SK-N-SH (cell line): ENCODE measurements at regions not wholly inside any gene's neighbourhood (a gene's known extent, or its start where the extent isn't known, plus 50 kb on each side); places are given as distances from the start of the nearest gene placed in this dataset.

Experiments
- CTCF ChIA-PET: fragments of 300-600, 350-600 bp; formaldehyde crosslinking; extraction: SDS; loops from one replicate; lab custom pipeline; 2021; lab: Yijun Ruan, JAX
- POLR2A ChIA-PET: fragments of 350-600 bp; sonication (Branson Sonifier 250); formaldehyde crosslinking; extraction: SDS; loops from one replicate; lab custom pipeline; 2020; ENCODE audit warnings: antibody characterized with exemption, inconsistent platforms; lab: Yijun Ruan, JAX
- DNase-seq: peaks from one replicate; pipeline ENCODE4 v3.0.0; 2012
- H2AFZ ChIP-seq: fragments of 200-600 bp; sonication (generic); 2 replicates; pipeline ENCODE4 v1.8.1; 2016; ENCODE audit warnings: antibody characterized with exemption, mild to moderate bottlenecking, low read depth
- H3F3A ChIP-seq: fragments of 200-600 bp; sonication (generic); replicated peaks from 2 replicates; pipeline ENCODE3; 2016; ENCODE audit warnings: antibody characterized with exemption, mild to moderate bottlenecking; ENCODE audit not compliant: insufficient read depth
- H3K27ac ChIP-seq, 2 experiments: fragments of 200-500 bp in 1 of 2; fragments of 200-600 bp in 1 of 2; sonication (Bioruptor generic) in 1 of 2; sonication (generic), shearing (Covaris generic) in 1 of 2; 2 replicates each; pipeline versions ENCODE4 v1.5.1 to v1.6.1; 2014 to 2016; ENCODE audit warnings: low read depth in 2 of 2, inconsistent platforms in 1 of 2, low read length in 1 of 2, mild to moderate bottlenecking in 1 of 2, mixed read lengths in 1 of 2
- H3K27me3 ChIP-seq: fragments of 200-600 bp; sonication (generic), shearing (Covaris generic); 2 replicates; pipeline ENCODE4 v1.6.1; 2016; ENCODE audit warnings: mixed run types; ENCODE audit not compliant: insufficient read depth
- H3K36me3 ChIP-seq, 2 experiments: fragments of 200-500 bp in 1 of 2; fragments of 200-600 bp in 1 of 2; sonication (Bioruptor generic) in 1 of 2; sonication (generic) in 1 of 2; replicated peaks in 1 of 2; 2 replicates each; pipeline versions ENCODE3 to v1.5.1; 2014 to 2016; ENCODE audit warnings: low read length in 1 of 2, mild to moderate bottlenecking in 1 of 2; ENCODE audit not compliant: insufficient read depth in 2 of 2, control insufficient read depth in 1 of 2
- H3K4me1 ChIP-seq, 2 experiments: fragments of 200-500 bp in 1 of 2; fragments of 200-600 bp in 1 of 2; sonication (Bioruptor generic) in 1 of 2; sonication (generic), shearing (Covaris generic) in 1 of 2; 2 replicates each; pipeline versions ENCODE4 v1.5.1 to v1.6.1; 2014 to 2016; ENCODE audit warnings: low read depth in 1 of 2, low read length in 1 of 2, mixed run types in 1 of 2; ENCODE audit not compliant: insufficient read depth in 2 of 2, control insufficient read depth in 1 of 2
- H3K4me2 ChIP-seq: fragments of 200-600 bp; sonication (generic), shearing (Covaris generic); 2 replicates; pipeline ENCODE4 v1.6.1; 2017; ENCODE audit warnings: mixed run types
- H3K4me3 ChIP-seq, 2 experiments: fragments of 200-500 bp in 1 of 2; fragments of 200-600 bp in 1 of 2; sonication (Bioruptor generic) in 1 of 2; sonication (generic), shearing (Covaris generic) in 1 of 2; 2 replicates each; pipeline versions ENCODE4 v1.5.1 to v1.8.1; 2014 to 2016; ENCODE audit warnings: low read depth in 2 of 2, inconsistent platforms in 1 of 2, low read length in 1 of 2, mild to moderate bottlenecking in 1 of 2, mixed read lengths in 1 of 2, moderate library complexity in 1 of 2
- H3K79me2 ChIP-seq: fragments of 200-600 bp; sonication (generic); 2 replicates; pipeline ENCODE4 v1.8.1; 2017; ENCODE audit warnings: mild to moderate bottlenecking; ENCODE audit not compliant: insufficient read depth
- H3K9ac ChIP-seq: fragments of 200-600 bp; sonication (generic); 2 replicates; pipeline ENCODE4 v1.6.1; 2017; ENCODE audit warnings: mixed run types
- H3K9me2 ChIP-seq: fragments of 200-600 bp; sonication (generic); 2 replicates; pipeline ENCODE4 v1.6.1; 2017; ENCODE audit warnings: mixed run types
- H3K9me3 ChIP-seq: fragments of 200-600 bp; sonication (generic); 2 replicates; pipeline ENCODE4 v1.6.1; 2017; ENCODE audit warnings: mixed run types, mild to moderate bottlenecking, moderate library complexity
- H4K20me1 ChIP-seq: fragments of 200-600 bp; sonication (generic); 2 replicates; pipeline ENCODE4 v1.6.1; 2017; ENCODE audit warnings: mild to moderate bottlenecking, mixed run types; ENCODE audit not compliant: insufficient read depth
- CHD2 ChIP-seq: fragments of 150-350 bp; IDR thresholded peaks from 2 replicates; pipeline ENCODE4 v1.6.1; 2018; ENCODE audit warnings: low read length; ENCODE audit not compliant: partially characterized antibody
- EP300 ChIP-seq, 2 experiments: IDR thresholded peaks; 2 replicates each; pipeline versions ENCODE4 v1.4.0 to v1.6.1; 2012; ENCODE audit warnings: borderline replicate concordance in 1 of 2, low read depth in 1 of 2, low read length in 1 of 2
- FOSL2 ChIP-seq: IDR thresholded peaks from 2 replicates; pipeline ENCODE4 v1.4.0; 2012; ENCODE audit warnings: low read depth, mild to moderate bottlenecking, moderate library complexity, borderline replicate concordance
- GABPA ChIP-seq: IDR thresholded peaks from 2 replicates; pipeline ENCODE4 v1.4.0; 2012; ENCODE audit warnings: low read depth, mild to moderate bottlenecking
- JUND ChIP-seq: IDR thresholded peaks from 2 replicates; pipeline ENCODE4 v1.4.0; 2012
- MAX ChIP-seq: IDR thresholded peaks from 2 replicates; pipeline ENCODE4 v1.4.0; 2012; ENCODE audit warnings: low read depth
- NRF1 ChIP-seq: IDR thresholded peaks from 2 replicates; pipeline ENCODE4 v1.6.1; 2012; ENCODE audit warnings: low read depth, mild to moderate bottlenecking, low read length
- POLR2AphosphoS5 ChIP-seq: IDR thresholded peaks from 2 replicates; pipeline ENCODE4 v1.6.1; 2012; ENCODE audit warnings: low read depth, low read length
- RFX5 ChIP-seq: IDR thresholded peaks from 2 replicates; pipeline ENCODE4 v1.6.1; 2012; ENCODE audit warnings: mild to moderate bottlenecking, improper control_type of control experiment, low read length
- RXRA ChIP-seq: IDR thresholded peaks from 2 replicates; pipeline ENCODE4 v1.4.0; 2012; ENCODE audit warnings: low read depth, mild to moderate bottlenecking, borderline replicate concordance
- TCF12 ChIP-seq: IDR thresholded peaks from 2 replicates; pipeline ENCODE4 v1.4.0; 2012
- TEAD4 ChIP-seq: IDR thresholded peaks from 2 replicates; pipeline ENCODE4 v1.4.0; 2012; ENCODE audit warnings: mild to moderate bottlenecking, borderline replicate concordance; ENCODE audit not compliant: insufficient read depth
- USF2 ChIP-seq: fragments of 150-350 bp; IDR thresholded peaks from 2 replicates; pipeline ENCODE4 v1.6.1; 2017; ENCODE audit warnings: antibody characterized with exemption, low read length, low read depth, borderline replicate concordance
- WGBS: methylation state at CpG from one replicate; pipeline ENCODE4 v1.1.6; 2017; ENCODE audit warnings: low lambda C conversion rate; 5-methylcytosine and 5-hydroxymethylcytosine counted together

- TF ChIP-seq TEAD4 (no peak), GABPA (no peak), RFX5 (no peak), MAX (no peak), RXRA (no peak), FOSL2 (no peak), CHD2 (no peak)
Observed at GRCh38 chr18:5662586-5663090, 118.8 kb upstream of the EPB41L3 start (continued).

- no peak overlapping the region for H3K9ac ChIP-seq
- no peaks in the 10 kb centered on the region for H3K79me2 ChIP-seq
- no peak overlapping the region for H3K4me3 ChIP-seq
- ChIA-PET POLR2A (no interaction called here), CTCF (no interaction called here)
- H2AFZ ChIP-seq: no peak overlapping the region
- H3K4me2 ChIP-seq: no peak overlapping the region
- WGBS: 11% methylated on average over 1 of the region's 1 CpG
- H4K20me1 ChIP-seq: no peaks in the 10 kb centered on the region
- no peaks in the 10 kb centered on the region for H3K36me3 ChIP-seq
- no peak for DNase-seq
- H3K27me3 ChIP-seq: no peaks in the 10 kb centered on the region
- H3K9me2 ChIP-seq: no peaks in the 10 kb centered on the region
- no peak overlapping the region for H3K27ac ChIP-seq
- no peaks in the 10 kb centered on the region for H3K4me1 ChIP-seq
- H3F3A ChIP-seq: no peaks in the 10 kb centered on the region
- TF ChIP-seq TCF12 (no peak), RXRA (no peak), USF2 (no peak), POLR2AphosphoS5 (no peak)
- no peaks in the 10 kb centered on the region for H3K9me3 ChIP-seq
Observed at GRCh38 chr18:5661179-5661578, 117.4 kb upstream of the EPB41L3 start.

- Histone ChIP-seq H3K79me2 (no peaks in the 10 kb centered on the region), H3K4me1 (no peaks in the 10 kb centered on the region), H3F3A (no peaks in the 10 kb centered on the region), H2AFZ (no peak overlapping the region), H4K20me1 (no peaks in the 10 kb centered on the region), H3K4me2 (no peak overlapping the region), H3K4me3 (no peak overlapping the region), H3K27ac (no peak overlapping the region), H3K36me3 (no peaks in the 10 kb centered on the region), H3K9ac (no peak overlapping the region), H3K27me3 (no peaks in the 10 kb centered on the region), H3K9me3 (no peaks in the 10 kb centered on the region), H3K9me2 (no peaks in the 10 kb centered on the region)
- POLR2A ChIA-PET: no interaction called here
- no peak for TF ChIP-seq USF2
- TF ChIP-seq TEAD4: no peak
- no peak for TF ChIP-seq POLR2AphosphoS5
- no peak for TF ChIP-seq EP300 (IDR thresholded peaks at IDR 0.05; ENCODE audit: borderline replicate concordance in 1 of 2, low read depth in 1 of 2, low read length in 1 of 2)
- TF ChIP-seq CHD2: no peak
- TF ChIP-seq NRF1: no peak
- no peak for TF ChIP-seq JUND
- DNase-seq: no peak
- CTCF ChIA-PET: no interaction called here
- 6% methylated on average over 3 of the region's 3 CpGs for WGBS
Observed at GRCh38 chr18:5653802-5654201, 110.0 kb upstream of the EPB41L3 start.
